ENCODE measurements at regions not wholly inside any gene's neighbourhood (a gene's known extent, or its start where the extent isn't known, plus 50 kb on each side); places are given as distances from the start of the nearest gene placed in this dataset.

DNA sequence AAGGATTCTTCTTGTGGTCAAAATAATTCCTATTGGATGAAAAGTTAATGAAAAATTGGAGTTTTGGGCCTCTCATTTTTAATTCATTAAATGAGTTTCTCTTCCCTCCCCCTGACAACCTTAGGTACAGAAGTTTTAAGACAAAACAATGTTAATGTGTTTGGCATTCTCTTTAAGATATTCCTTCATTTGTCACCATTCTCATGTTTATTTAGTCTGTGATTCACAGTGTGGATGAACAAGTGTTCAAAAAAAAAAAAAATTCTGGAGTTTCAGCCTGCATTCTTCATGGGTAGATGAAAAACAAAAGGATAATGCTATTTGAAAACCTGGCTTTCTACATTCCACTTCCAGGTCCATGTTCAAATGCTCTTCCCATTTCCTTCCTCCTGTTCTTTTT lies 172.6 kb upstream of the LUZP2 start:
- Histone ChIP-seq H3K4me2 (ENCODE audit: low read depth, low read length) (no peak overlapping the region), H3K4me1 (ENCODE audit: low read length) (no peaks in the 10 kb centered on the region), H3K79me2 (ENCODE audit: low read length) (no peaks in the 10 kb centered on the region), H3K27ac (ENCODE audit: low read length) (no peak overlapping the region), H3K4me3 (ENCODE audit: low read length) (no peak overlapping the region), H3K9me2 (replicated peaks; ENCODE audit: insufficient read depth, low read length) (no peaks in the 10 kb centered on the region), H3K9me3 (replicated peaks; ENCODE audit: insufficient read depth, low read length) (no peaks in the 10 kb centered on the region), H3K9ac (ENCODE audit: low read length) (no peak overlapping the region), H4K20me1 (ENCODE audit: insufficient read depth, low read length) (no peaks in the 10 kb centered on the region), H3K27me3 (replicated peaks; ENCODE audit: insufficient read depth, low read length) (no peaks in the 10 kb centered on the region), H2AFZ (ENCODE audit: low read length) (no peak overlapping the region), H3F3A (ENCODE audit: insufficient read depth, low read length) (no peaks in the 10 kb centered on the region), H3K36me3 (replicated peaks; ENCODE audit: insufficient read depth, low read length) (no peaks in the 10 kb centered on the region)
- TF ChIP-seq EZH2phosphoT487 (IDR thresholded peaks at IDR 0.05; ENCODE audit: low read length): no peak
- no peak for TF ChIP-seq EZH2 (optimal IDR thresholded peaks at IDR 0.05; ENCODE audit: low read depth, low read length)
- TF ChIP-seq, protein P1, sequence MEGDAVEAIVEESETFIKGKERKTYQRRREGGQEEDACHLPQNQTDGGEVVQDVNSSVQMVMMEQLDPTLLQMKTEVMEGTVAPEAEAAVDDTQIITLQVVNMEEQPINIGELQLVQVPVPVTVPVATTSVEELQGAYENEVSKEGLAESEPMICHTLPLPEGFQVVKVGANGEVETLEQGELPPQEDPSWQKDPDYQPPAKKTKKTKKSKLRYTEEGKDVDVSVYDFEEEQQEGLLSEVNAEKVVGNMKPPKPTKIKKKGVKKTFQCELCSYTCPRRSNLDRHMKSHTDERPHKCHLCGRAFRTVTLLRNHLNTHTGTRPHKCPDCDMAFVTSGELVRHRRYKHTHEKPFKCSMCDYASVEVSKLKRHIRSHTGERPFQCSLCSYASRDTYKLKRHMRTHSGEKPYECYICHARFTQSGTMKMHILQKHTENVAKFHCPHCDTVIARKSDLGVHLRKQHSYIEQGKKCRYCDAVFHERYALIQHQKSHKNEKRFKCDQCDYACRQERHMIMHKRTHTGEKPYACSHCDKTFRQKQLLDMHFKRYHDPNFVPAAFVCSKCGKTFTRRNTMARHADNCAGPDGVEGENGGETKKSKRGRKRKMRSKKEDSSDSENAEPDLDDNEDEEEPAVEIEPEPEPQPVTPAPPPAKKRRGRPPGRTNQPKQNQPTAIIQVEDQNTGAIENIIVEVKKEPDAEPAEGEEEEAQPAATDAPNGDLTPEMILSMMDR (IDR thresholded peaks at IDR 0.05; ENCODE audit: low read length): no peak
- no peak for DNase-seq

GRCh38 chr11:24344222-24344621 lies 152.6 kb upstream of the LUZP2 start:
- Histone ChIP-seq H3F3A (ENCODE audit: insufficient read depth, low read length) (no peaks in the 10 kb centered on the region), H3K4me3 (ENCODE audit: low read length) (no peak overlapping the region), H3K9me3 (replicated peaks; ENCODE audit: insufficient read depth, low read length) (no peaks in the 10 kb centered on the region), H3K27me3 (replicated peaks; ENCODE audit: insufficient read depth, low read length) (no peaks in the 10 kb centered on the region), H3K4me2 (ENCODE audit: low read depth, low read length) (no peak overlapping the region), H3K36me3 (replicated peaks; ENCODE audit: insufficient read depth, low read length) (no peaks in the 10 kb centered on the region), H2AFZ (ENCODE audit: low read length) (no peak overlapping the region), H3K4me1 (ENCODE audit: low read length) (no peaks in the 10 kb centered on the region), H4K20me1 (ENCODE audit: insufficient read depth, low read length) (no peaks in the 10 kb centered on the region), H3K79me2 (ENCODE audit: low read length) (no peaks in the 10 kb centered on the region), H3K9me2 (replicated peaks; ENCODE audit: insufficient read depth, low read length) (no peaks in the 10 kb centered on the region), H3K9ac (ENCODE audit: low read length) (no peak overlapping the region), H3K27ac (ENCODE audit: low read length) (no peak overlapping the region)
- TF ChIP-seq EZH2 (optimal IDR thresholded peaks at IDR 0.05; ENCODE audit: low read depth, low read length) (no peak), EZH2phosphoT487 (IDR thresholded peaks at IDR 0.05; ENCODE audit: low read length) (no peak)
- TF ChIP-seq, protein P1 (IDR thresholded peaks at IDR 0.05; ENCODE audit: low read length): no peak
- no peak for DNase-seq

DNA sequence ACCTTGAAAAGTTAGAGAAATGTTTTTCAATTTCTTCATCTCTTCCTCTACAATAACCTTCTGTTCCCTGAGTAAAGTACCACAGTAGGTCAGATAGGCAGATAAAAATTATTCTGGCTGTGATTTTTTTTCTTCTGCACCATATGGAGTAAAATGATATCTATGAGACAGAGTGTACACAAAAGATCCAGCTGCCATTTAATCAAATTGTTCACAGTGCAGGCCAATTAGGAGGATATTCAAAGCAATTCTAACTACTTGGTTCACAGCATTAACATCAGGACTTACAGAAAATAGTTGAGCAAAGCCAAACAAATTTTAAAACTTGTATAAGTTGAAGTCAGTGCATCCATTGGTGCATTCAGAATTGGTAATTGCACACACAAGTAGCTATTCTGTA lies 147.9 kb upstream of the LUZP2 start:
- Histone ChIP-seq H3K9ac (ENCODE audit: low read length) (no peak overlapping the region), H3K4me1 (ENCODE audit: low read length) (no peaks in the 10 kb centered on the region), H3K27me3 (replicated peaks; ENCODE audit: insufficient read depth, low read length) (no peaks in the 10 kb centered on the region), H3K4me2 (ENCODE audit: low read depth, low read length) (no peak overlapping the region), H3K79me2 (ENCODE audit: low read length) (no peaks in the 10 kb centered on the region), H3F3A (ENCODE audit: insufficient read depth, low read length) (no peaks in the 10 kb centered on the region), H3K27ac (ENCODE audit: low read length) (no peak overlapping the region), H2AFZ (ENCODE audit: low read length) (no peak overlapping the region), H4K20me1 (ENCODE audit: insufficient read depth, low read length) (no peaks in the 10 kb centered on the region), H3K4me3 (ENCODE audit: low read length) (no peak overlapping the region), H3K9me2 (replicated peaks; ENCODE audit: insufficient read depth, low read length) (no peaks in the 10 kb centered on the region), H3K36me3 (replicated peaks; ENCODE audit: insufficient read depth, low read length) (no peaks in the 10 kb centered on the region), H3K9me3 (replicated peaks; ENCODE audit: insufficient read depth, low read length) (no peaks in the 10 kb centered on the region)
- TF ChIP-seq EZH2phosphoT487 (IDR thresholded peaks at IDR 0.05; ENCODE audit: low read length) (no peak), EZH2 (optimal IDR thresholded peaks at IDR 0.05; ENCODE audit: low read depth, low read length) (no peak)
- TF ChIP-seq, protein P1 (IDR thresholded peaks at IDR 0.05; ENCODE audit: low read length): no peak
- DNase-seq: no peak

Measured in MM.1S (cell line).